Activated CD4-positive, alpha-beta memory T cell treated with anti-CD3 and anti-CD28 coated beads for 36 hours (primary cell): ENCODE measurements at regions not wholly inside any gene's neighbourhood (a gene's known extent, or its start where the extent isn't known, plus 50 kb on each side); places are given as distances from the start of the nearest gene placed in this dataset.

Source experiments
- CTCF ChIA-PET: fragments of 350-600 bp; sonication (Branson Sonifier 250); formaldehyde crosslinking; loops from one replicate; lab custom pipeline; 2021; ENCODE audit warnings: antibody characterized with exemption, inconsistent platforms; lab: Charles Lee
- POLR2A ChIA-PET: fragments of 350-600 bp; sonication (Branson Sonifier 250); formaldehyde crosslinking; loops from one replicate; lab custom pipeline; 2021; ENCODE audit warnings: antibody characterized with exemption; lab: Charles Lee
- DNase-seq: peaks from one replicate; pipeline ENCODE4 v3.0.0-alpha.2; 2020
- H3K27ac Mint-ChIP-seq: one replicate; pipeline ENCODE4 v1.8.0; 2021; ENCODE audit warnings: mixed read lengths
- H3K27me3 Mint-ChIP-seq: one replicate; pipeline ENCODE4 v1.8.0; 2021; ENCODE audit warnings: mixed read lengths
- H3K36me3 Mint-ChIP-seq: one replicate; pipeline ENCODE4 v1.8.0; 2021; ENCODE audit warnings: mixed read lengths
- H3K4me1 Mint-ChIP-seq: one replicate; pipeline ENCODE4 v1.8.0; 2021; ENCODE audit warnings: low read depth, mixed read lengths
- H3K4me3 Mint-ChIP-seq: one replicate; pipeline ENCODE4 v1.8.0; 2021; ENCODE audit warnings: mild to moderate bottlenecking, mixed read lengths
- H3K9me3 Mint-ChIP-seq: one replicate; pipeline ENCODE4 v1.8.0; 2021; ENCODE audit warnings: mixed read lengths
- intact Hi-C: fragments of 100-400 bp; cut with micrococcal nuclease; formaldehyde crosslinking; loops from one replicate; pipeline ENCODE4 v1.15.1; 2023

DNA sequence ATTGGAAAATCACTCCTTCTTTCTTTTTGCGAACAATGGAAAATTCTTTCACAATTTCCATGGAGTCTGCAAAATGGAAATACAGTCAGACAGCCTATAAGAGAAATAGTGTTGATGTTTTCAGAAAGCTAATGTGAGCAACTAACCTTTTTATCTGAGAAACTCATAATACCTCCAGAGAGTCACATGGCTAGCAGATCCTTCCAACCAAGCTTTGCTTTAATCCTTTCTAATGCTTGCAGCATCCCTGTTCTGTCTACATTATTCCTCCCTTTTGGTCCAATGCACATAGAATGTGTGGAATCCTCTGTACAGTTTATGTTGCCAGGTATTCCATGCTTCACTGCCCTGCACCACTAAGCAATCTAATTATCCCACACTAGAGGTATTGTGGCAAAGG, 717.5 kb upstream of the LRRN3 start:
- intact Hi-C loops = no loop called here
- Mint-ChIP-seq H3K27me3 (no peaks in the 10 kb centered on the region), H3K9me3 (no peaks in the 10 kb centered on the region), H3K36me3 (no peaks in the 10 kb centered on the region), H3K4me1 (no peaks in the 10 kb centered on the region), H3K4me3 (no peak overlapping the region), H3K27ac (no peak overlapping the region)
- no peak for DNase-seq
- POLR2A ChIA-PET = no interaction called here
- CTCF ChIA-PET = no interaction called here

DNA sequence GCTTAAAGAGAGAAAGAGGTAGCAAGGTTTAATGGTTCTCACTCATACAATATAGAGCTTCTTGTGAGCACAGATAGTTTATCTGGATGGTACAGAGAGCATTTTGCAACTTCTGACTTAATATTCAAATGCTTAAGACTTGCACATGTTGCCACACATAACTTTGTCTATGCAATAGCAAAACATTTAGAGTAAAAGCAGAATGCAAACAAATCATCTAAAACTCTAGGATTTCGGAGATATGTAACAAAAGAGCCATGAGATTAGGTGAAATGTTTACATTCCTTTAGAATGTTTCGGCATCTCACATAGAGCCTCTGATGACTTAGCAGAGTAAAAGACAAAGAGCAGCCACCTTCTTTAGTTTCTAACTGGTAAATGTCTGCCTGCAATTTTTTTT, 717.1 kb upstream of the LRRN3 start:
- DNase-seq = no peak
- Mint-ChIP-seq H3K27ac (no peak overlapping the region), H3K4me3 (no peak overlapping the region), H3K9me3 (no peaks in the 10 kb centered on the region), H3K27me3 (no peaks in the 10 kb centered on the region), H3K4me1 (no peaks in the 10 kb centered on the region), H3K36me3 (no peaks in the 10 kb centered on the region)
- CTCF ChIA-PET = no interaction called here
- POLR2A ChIA-PET = no interaction called here
- intact Hi-C loops = no loop called here

DNA sequence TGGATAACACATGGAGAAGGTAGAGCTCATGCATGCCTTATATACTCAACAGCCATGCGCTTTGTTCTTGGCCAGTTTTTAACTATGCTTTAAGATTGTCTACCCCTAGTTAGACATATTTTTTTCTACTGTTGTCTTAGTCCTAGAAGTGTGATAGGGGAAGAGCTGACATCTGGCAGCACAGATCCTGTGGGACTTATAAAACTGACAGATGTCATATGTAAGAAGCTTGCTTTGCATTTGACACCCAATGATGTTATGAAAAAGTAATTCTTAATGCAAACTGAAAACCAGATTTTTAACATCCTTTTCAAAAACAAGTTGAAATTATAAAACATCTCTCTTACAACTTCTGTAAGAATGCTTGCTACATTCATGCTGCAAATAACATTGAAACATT, 715.9 kb upstream of the LRRN3 start:
- Mint-ChIP-seq H3K27me3 (no peaks in the 10 kb centered on the region), H3K4me1 (no peaks in the 10 kb centered on the region), H3K36me3 (no peaks in the 10 kb centered on the region), H3K4me3 (no peak overlapping the region), H3K9me3 (no peaks in the 10 kb centered on the region), H3K27ac (no peak overlapping the region)
- POLR2A ChIA-PET = no interaction called here
- no peak for DNase-seq
- intact Hi-C loops = no loop called here
- CTCF ChIA-PET = no interaction called here

- no peaks in the 10 kb centered on the region for H3K4me1 Mint-ChIP-seq
- H3K27me3 Mint-ChIP-seq = no peaks in the 10 kb centered on the region
- H3K4me3 Mint-ChIP-seq = no peak overlapping the region
- CTCF ChIA-PET = no interaction called here
- H3K27ac Mint-ChIP-seq = no peak overlapping the region
- intact Hi-C loops = no loop called here
- no peak for DNase-seq
- H3K36me3 Mint-ChIP-seq = no peaks in the 10 kb centered on the region
- POLR2A ChIA-PET = no interaction called here
- no peaks in the 10 kb centered on the region for H3K9me3 Mint-ChIP-seq
Measured at GRCh38 chr7:110382736-110383135, 708.2 kb upstream of the LRRN3 start.

DNA sequence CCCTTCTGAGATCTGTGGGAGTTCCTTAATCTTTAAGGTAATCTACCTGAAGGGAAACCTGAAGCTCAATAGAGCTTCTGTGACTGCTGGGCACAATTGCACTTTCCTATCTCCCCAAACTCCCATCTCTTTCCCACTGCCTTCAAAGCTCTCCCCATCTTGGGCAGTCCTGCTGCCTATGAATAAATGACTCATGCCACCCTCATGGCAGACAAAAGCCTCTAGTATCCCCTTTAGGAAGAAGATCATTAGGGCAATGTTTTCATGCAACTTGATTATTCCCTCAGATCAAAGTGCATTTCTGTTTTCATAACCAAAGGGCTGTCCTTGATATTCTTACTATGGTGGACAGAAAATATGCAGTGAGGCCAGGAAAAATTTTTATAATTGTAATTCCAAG, 704.9 kb upstream of the LRRN3 start:
- H3K36me3 Mint-ChIP-seq = no peaks in the 10 kb centered on the region
- H3K27me3 Mint-ChIP-seq = no peaks in the 10 kb centered on the region
- POLR2A ChIA-PET = no interaction called here
- DNase-seq = no peak
- no peak overlapping the region for H3K27ac Mint-ChIP-seq
- intact Hi-C loops = no loop called here
- H3K9me3 Mint-ChIP-seq = no peaks in the 10 kb centered on the region
- CTCF ChIA-PET = no interaction called here
- H3K4me1 Mint-ChIP-seq = no peaks in the 10 kb centered on the region
- H3K4me3 Mint-ChIP-seq = no peak overlapping the region

DNA sequence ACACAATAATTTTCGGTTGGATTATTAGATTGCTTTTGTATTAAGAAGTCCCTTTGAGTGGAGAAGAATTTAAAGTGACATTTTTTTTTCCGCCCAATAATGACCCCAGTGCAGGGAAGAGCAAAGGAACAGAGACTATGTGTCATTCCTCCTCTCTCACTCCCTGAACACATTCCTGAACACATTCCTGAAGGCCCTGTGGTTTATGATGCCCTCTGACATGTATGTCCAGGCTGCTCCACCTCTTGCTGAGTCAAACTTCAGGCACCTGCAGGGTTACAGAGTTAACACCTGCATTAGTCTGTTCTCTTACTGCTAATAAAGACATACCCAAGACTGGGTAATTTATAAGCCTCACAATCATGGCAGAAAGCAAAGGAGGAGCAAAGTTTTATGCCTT, 704.0 kb upstream of the LRRN3 start:
- no peak for DNase-seq
- Mint-ChIP-seq H3K9me3 (no peaks in the 10 kb centered on the region), H3K4me1 (no peaks in the 10 kb centered on the region), H3K27me3 (no peaks in the 10 kb centered on the region), H3K4me3 (no peak overlapping the region), H3K27ac (no peak overlapping the region), H3K36me3 (no peaks in the 10 kb centered on the region)
- intact Hi-C loops = no loop called here
- POLR2A ChIA-PET = no interaction called here
- CTCF ChIA-PET = no interaction called here

DNA sequence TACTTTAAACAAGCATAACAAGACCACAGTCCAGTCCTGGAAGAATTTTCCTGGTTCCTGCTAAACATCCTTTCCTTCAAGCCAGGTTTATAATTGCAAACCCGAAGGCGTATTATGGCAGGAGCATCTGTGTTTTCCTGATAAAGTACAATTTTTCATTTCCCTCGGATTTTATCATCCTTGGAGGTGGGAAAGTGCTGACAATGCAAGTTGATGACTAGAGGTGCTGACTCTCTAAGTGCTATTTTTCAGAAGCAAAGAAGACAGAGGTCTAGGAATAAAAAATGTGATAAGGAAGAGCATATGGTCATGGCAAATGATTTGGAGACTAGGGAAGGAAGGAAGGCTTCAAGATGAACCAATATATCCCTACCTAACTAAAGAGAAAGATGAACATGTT, 703.2 kb upstream of the LRRN3 start:
- POLR2A ChIA-PET = no interaction called here
- no peaks in the 10 kb centered on the region for H3K27me3 Mint-ChIP-seq
- intact Hi-C loops = no loop called here
- no peaks in the 10 kb centered on the region for H3K9me3 Mint-ChIP-seq
- H3K27ac Mint-ChIP-seq = no peak overlapping the region
- H3K4me1 Mint-ChIP-seq = no peaks in the 10 kb centered on the region
- CTCF ChIA-PET = no interaction called here
- no peaks in the 10 kb centered on the region for H3K36me3 Mint-ChIP-seq
- H3K4me3 Mint-ChIP-seq = no peak overlapping the region
- no peak for DNase-seq

GRCh38 chr7:110388457-110388856, 702.5 kb upstream of the LRRN3 start:
- POLR2A ChIA-PET = no interaction called here
- intact Hi-C loops = no loop called here
- H3K36me3 Mint-ChIP-seq = no peaks in the 10 kb centered on the region
- no peaks in the 10 kb centered on the region for H3K27me3 Mint-ChIP-seq
- DNase-seq = no peak
- H3K4me1 Mint-ChIP-seq = no peaks in the 10 kb centered on the region
- no peaks in the 10 kb centered on the region for H3K9me3 Mint-ChIP-seq
- CTCF ChIA-PET = no interaction called here
- no peak overlapping the region for H3K27ac Mint-ChIP-seq
- no peak overlapping the region for H3K4me3 Mint-ChIP-seq

- ChIA-PET CTCF (interaction anchor here (0.6 kb wide), 1 partner anchor 1034 kb away, joined by 3 read pairs; no protein-coding TSS in a partner anchor), POLR2A (no interaction called here)
- Mint-ChIP-seq H3K4me1 (no peaks in the 10 kb centered on the region), H3K27me3 (no peaks in the 10 kb centered on the region), H3K27ac (no peak overlapping the region), H3K4me3 (no peak overlapping the region), H3K9me3 (no peaks in the 10 kb centered on the region), H3K36me3 (no peaks in the 10 kb centered on the region)
- intact Hi-C loops = no loop called here
- DNase-seq = no peak
Measured at GRCh38 chr7:110396021-110396420, 694.9 kb upstream of the LRRN3 start.

- H3K4me3 Mint-ChIP-seq = no peak overlapping the region
- CTCF ChIA-PET = no interaction called here
- no peaks in the 10 kb centered on the region for H3K36me3 Mint-ChIP-seq
- H3K9me3 Mint-ChIP-seq = no peaks in the 10 kb centered on the region
- POLR2A ChIA-PET = no interaction called here
- intact Hi-C loops = no loop called here
- H3K27ac Mint-ChIP-seq = no peak overlapping the region
- H3K4me1 Mint-ChIP-seq = no peaks in the 10 kb centered on the region
- no peak for DNase-seq
- H3K27me3 Mint-ChIP-seq = no peaks in the 10 kb centered on the region
Measured at GRCh38 chr7:110397927-110398660, 692.8 kb upstream of the LRRN3 start.

DNA sequence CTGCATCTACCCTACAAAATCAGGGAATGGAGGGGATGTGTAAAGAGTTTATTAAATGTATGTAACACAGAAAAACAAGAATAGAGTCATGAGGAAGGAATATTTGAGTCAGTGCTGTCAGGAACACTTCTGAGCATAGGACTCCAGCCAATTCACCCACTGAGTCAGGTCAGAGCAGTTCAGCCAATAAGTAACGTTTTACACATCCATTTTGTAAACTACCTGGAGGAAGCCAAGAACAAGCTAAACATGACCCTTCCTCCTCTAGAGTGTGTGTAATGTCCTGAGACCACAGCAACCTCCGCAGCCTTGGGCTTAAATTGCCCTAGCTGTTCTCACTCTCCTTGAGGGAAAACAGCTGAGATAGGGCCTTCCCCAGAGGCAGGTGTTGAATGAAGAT, 691.5 kb upstream of the LRRN3 start:
- DNase-seq = no peak
- Mint-ChIP-seq H3K4me3 (no peak overlapping the region), H3K27me3 (no peaks in the 10 kb centered on the region), H3K9me3 (no peaks in the 10 kb centered on the region), H3K27ac (no peak overlapping the region), H3K4me1 (no peaks in the 10 kb centered on the region), H3K36me3 (no peaks in the 10 kb centered on the region)
- ChIA-PET POLR2A (no interaction called here), CTCF (no interaction called here)
- intact Hi-C loops = no loop called here

GRCh38 chr7:110400411-110400810, 690.5 kb upstream of the LRRN3 start:
- intact Hi-C loops = no loop called here
- no peak overlapping the region for H3K4me3 Mint-ChIP-seq

GRCh38 chr7:110407242-110407641, 683.7 kb upstream of the LRRN3 start:
- POLR2A ChIA-PET = no interaction called here
- intact Hi-C loops = no loop called here

More at GRCh38 chr7:110400411-110400810, 690.5 kb upstream of the LRRN3 start:
- H3K27ac Mint-ChIP-seq = no peak overlapping the region
- H3K9me3 Mint-ChIP-seq = no peaks in the 10 kb centered on the region
- no peaks in the 10 kb centered on the region for H3K36me3 Mint-ChIP-seq
- no peak for DNase-seq
- CTCF ChIA-PET = no interaction called here
- H3K27me3 Mint-ChIP-seq = no peaks in the 10 kb centered on the region
- POLR2A ChIA-PET = no interaction called here
- no peaks in the 10 kb centered on the region for H3K4me1 Mint-ChIP-seq

More at GRCh38 chr7:110407242-110407641, 683.7 kb upstream of the LRRN3 start:
- Mint-ChIP-seq H3K4me1 (no peaks in the 10 kb centered on the region), H3K36me3 (no peaks in the 10 kb centered on the region), H3K9me3 (no peaks in the 10 kb centered on the region), H3K27ac (no peak overlapping the region), H3K27me3 (no peaks in the 10 kb centered on the region), H3K4me3 (no peak overlapping the region)
- CTCF ChIA-PET = no interaction called here
- DNase-seq = no peak
